ENCODE measurements at regions not wholly inside any gene's neighbourhood (a gene's known extent, or its start where the extent isn't known, plus 50 kb on each side); places are given as distances from the start of the nearest gene placed in this dataset.
A peak's percentile ranks its signal among the peaks of the same experiment; 100 is the strongest.

DNA sequence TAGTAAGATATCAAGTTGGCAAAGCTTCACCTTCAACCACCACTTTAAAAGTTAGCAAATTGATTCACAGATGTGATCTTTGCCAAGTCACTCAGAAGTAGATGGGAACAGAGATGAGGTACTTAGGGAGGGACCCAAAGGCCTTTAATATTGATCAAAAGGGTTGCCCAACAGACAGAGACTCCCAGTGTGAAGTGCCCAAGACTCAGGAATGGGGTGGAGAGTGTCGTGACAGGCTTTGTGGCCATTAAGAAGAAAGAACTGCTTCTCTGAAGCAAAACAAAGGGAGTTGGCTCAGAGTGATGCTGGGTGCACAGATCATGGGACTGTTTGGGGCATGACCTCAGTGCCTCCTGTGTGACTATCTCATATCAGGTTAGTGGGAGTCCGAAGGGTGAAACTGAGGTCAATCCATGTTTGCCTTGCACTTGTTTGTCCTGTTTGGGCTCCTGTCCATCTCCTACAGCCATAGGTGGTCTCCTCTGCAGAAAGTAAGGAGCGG, 132.3 kb downstream of the APIP start (continued):
- TF ChIP-seq, protein P1, sequence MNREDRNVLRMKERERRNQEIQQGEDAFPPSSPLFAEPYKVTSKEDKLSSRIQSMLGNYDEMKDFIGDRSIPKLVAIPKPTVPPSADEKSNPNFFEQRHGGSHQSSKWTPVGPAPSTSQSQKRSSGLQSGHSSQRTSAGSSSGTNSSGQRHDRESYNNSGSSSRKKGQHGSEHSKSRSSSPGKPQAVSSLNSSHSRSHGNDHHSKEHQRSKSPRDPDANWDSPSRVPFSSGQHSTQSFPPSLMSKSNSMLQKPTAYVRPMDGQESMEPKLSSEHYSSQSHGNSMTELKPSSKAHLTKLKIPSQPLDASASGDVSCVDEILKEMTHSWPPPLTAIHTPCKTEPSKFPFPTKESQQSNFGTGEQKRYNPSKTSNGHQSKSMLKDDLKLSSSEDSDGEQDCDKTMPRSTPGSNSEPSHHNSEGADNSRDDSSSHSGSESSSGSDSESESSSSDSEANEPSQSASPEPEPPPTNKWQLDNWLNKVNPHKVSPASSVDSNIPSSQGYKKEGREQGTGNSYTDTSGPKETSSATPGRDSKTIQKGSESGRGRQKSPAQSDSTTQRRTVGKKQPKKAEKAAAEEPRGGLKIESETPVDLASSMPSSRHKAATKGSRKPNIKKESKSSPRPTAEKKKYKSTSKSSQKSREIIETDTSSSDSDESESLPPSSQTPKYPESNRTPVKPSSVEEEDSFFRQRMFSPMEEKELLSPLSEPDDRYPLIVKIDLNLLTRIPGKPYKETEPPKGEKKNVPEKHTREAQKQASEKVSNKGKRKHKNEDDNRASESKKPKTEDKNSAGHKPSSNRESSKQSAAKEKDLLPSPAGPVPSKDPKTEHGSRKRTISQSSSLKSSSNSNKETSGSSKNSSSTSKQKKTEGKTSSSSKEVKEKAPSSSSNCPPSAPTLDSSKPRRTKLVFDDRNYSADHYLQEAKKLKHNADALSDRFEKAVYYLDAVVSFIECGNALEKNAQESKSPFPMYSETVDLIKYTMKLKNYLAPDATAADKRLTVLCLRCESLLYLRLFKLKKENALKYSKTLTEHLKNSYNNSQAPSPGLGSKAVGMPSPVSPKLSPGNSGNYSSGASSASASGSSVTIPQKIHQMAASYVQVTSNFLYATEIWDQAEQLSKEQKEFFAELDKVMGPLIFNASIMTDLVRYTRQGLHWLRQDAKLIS (CRISPR knock-in tag; IDR thresholded peaks at IDR 0.05), result no peak
- peak; percentile 45 for TF ChIP-seq SKI (IDR thresholded peaks at IDR 0.05; ENCODE audit: partially characterized antibody)
- TF ChIP-seq, protein P2, sequence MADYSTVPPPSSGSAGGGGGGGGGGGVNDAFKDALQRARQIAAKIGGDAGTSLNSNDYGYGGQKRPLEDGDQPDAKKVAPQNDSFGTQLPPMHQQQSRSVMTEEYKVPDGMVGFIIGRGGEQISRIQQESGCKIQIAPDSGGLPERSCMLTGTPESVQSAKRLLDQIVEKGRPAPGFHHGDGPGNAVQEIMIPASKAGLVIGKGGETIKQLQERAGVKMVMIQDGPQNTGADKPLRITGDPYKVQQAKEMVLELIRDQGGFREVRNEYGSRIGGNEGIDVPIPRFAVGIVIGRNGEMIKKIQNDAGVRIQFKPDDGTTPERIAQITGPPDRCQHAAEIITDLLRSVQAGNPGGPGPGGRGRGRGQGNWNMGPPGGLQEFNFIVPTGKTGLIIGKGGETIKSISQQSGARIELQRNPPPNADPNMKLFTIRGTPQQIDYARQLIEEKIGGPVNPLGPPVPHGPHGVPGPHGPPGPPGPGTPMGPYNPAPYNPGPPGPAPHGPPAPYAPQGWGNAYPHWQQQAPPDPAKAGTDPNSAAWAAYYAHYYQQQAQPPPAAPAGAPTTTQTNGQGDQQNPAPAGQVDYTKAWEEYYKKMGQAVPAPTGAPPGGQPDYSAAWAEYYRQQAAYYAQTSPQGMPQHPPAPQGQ (CRISPR knock-in tag; IDR thresholded peaks at IDR 0.05; ENCODE audit: borderline replicate concordance), result no peak
- TF ChIP-seq, protein P3, sequence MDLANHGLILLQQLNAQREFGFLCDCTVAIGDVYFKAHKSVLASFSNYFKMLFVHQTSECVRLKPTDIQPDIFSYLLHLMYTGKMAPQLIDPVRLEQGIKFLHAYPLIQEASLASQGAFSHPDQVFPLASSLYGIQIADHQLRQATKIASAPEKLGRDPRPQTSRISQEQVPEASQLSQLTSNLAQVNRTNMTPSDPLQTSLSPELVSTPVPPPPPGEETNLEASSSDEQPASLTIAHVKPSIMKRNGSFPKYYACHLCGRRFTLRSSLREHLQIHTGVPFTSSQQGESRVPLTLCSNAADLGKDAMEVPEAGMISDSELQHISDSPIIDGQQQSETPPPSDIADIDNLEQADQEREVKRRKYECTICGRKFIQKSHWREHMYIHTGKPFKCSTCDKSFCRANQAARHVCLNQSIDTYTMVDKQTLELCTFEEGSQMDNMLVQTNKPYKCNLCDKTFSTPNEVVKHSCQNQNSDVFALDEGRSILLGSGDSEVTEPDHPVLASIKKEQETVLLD (CRISPR knock-in tag; IDR thresholded peaks at IDR 0.05; ENCODE audit: low read depth), result no peak
- TF ChIP-seq, protein P4, sequence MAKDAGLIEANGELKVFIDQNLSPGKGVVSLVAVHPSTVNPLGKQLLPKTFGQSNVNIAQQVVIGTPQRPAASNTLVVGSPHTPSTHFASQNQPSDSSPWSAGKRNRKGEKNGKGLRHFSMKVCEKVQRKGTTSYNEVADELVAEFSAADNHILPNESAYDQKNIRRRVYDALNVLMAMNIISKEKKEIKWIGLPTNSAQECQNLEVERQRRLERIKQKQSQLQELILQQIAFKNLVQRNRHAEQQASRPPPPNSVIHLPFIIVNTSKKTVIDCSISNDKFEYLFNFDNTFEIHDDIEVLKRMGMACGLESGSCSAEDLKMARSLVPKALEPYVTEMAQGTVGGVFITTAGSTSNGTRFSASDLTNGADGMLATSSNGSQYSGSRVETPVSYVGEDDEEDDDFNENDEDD (CRISPR knock-in tag; IDR thresholded peaks at IDR 0.05; ENCODE audit: borderline replicate concordance), result no peak
- TF ChIP-seq SMARCE1 (IDR thresholded peaks at IDR 0.05; ENCODE audit: borderline replicate concordance), result no peak
- peak; percentile 79 for TF ChIP-seq NCOA2 (CRISPR knock-in tag; IDR thresholded peaks at IDR 0.05)
- peak; percentile 80; the same call in 1 of the 2 replicates for TF ChIP-seq ZBTB7B (CRISPR knock-in tag; IDR thresholded peaks at IDR 0.05)
- no peak for TF ChIP-seq ZIK1 (CRISPR knock-in tag; IDR thresholded peaks at IDR 0.05; ENCODE audit: borderline replicate concordance, low read depth)
- TF ChIP-seq, protein P5, sequence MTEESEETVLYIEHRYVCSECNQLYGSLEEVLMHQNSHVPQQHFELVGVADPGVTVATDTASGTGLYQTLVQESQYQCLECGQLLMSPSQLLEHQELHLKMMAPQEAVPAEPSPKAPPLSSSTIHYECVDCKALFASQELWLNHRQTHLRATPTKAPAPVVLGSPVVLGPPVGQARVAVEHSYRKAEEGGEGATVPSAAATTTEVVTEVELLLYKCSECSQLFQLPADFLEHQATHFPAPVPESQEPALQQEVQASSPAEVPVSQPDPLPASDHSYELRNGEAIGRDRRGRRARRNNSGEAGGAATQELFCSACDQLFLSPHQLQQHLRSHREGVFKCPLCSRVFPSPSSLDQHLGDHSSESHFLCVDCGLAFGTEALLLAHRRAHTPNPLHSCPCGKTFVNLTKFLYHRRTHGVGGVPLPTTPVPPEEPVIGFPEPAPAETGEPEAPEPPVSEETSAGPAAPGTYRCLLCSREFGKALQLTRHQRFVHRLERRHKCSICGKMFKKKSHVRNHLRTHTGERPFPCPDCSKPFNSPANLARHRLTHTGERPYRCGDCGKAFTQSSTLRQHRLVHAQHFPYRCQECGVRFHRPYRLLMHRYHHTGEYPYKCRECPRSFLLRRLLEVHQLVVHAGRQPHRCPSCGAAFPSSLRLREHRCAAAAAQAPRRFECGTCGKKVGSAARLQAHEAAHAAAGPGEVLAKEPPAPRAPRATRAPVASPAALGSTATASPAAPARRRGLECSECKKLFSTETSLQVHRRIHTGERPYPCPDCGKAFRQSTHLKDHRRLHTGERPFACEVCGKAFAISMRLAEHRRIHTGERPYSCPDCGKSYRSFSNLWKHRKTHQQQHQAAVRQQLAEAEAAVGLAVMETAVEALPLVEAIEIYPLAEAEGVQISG (CRISPR knock-in tag; IDR thresholded peaks at IDR 0.05), result no peak; the same call in 1 of the 2 replicates
- peak; percentile 22; the same call in 1 of the 2 replicates for TF ChIP-seq ZNF292 (CRISPR knock-in tag; IDR thresholded peaks at IDR 0.05; ENCODE audit: borderline replicate concordance, low read depth)
- TF ChIP-seq FOXA1 (IDR thresholded peaks at IDR 0.05), result no peak
- TF ChIP-seq FOXA1 (CRISPR knock-in tag; IDR thresholded peaks at IDR 0.05), result peak; percentile 81
- no peak for TF ChIP-seq ZNF24 (IDR thresholded peaks at IDR 0.05)
- no peak for TF ChIP-seq MXD4 (CRISPR knock-in tag; IDR thresholded peaks at IDR 0.05)
- no peak for TF ChIP-seq MIER2 (CRISPR knock-in tag; IDR thresholded peaks at IDR 0.05)
- 0 out of 2 replicates have a peak, but pooled peaks have one; percentile 61 for TF ChIP-seq CBFB (CRISPR knock-in tag; IDR thresholded peaks at IDR 0.05)
- TF ChIP-seq, protein P6, sequence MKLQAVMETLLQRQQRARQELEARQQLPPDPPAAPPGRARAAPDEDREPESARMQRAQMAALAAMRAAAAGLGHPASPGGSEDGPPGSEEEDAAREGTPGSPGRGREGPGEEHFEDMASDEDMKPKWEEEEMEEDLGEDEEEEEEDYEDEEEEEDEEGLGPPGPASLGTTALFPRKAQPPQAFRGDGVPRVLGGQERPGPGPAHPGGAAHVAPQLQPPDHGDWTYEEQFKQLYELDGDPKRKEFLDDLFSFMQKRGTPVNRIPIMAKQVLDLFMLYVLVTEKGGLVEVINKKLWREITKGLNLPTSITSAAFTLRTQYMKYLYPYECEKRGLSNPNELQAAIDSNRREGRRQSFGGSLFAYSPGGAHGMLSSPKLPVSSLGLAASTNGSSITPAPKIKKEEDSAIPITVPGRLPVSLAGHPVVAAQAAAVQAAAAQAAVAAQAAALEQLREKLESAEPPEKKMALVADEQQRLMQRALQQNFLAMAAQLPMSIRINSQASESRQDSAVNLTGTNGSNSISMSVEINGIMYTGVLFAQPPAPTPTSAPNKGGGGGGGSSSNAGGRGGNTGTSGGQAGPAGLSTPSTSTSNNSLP (IDR thresholded peaks at IDR 0.05; ENCODE audit: low read depth, low read length), result 0 out of 2 replicates have a peak, but pooled peaks have one; percentile 5
